PC-9 (cell line): ENCODE measurements at regions not wholly inside any gene's neighbourhood (a gene's known extent, or its start where the extent isn't known, plus 50 kb on each side); places are given as distances from the start of the nearest gene placed in this dataset.

ENCODE experiments used
- CTCF ChIP-seq: fragments of 200-600 bp; sonication (generic); conservative IDR thresholded peaks from 2 replicates; pipeline ENCODE4 v1.6.1; 2017; ENCODE audit warnings: mixed run types, antibody characterized with exemption, mild to moderate bottlenecking, moderate library complexity
- EZH2 ChIP-seq: fragments of 200-600 bp; sonication (generic); IDR thresholded peaks from 2 replicates; pipeline ENCODE4 v1.8.0; 2017; ENCODE audit warnings: antibody characterized with exemption, low read depth

GRCh38 chr4:22901631-22902030 lies 208.9 kb downstream of the GBA3 start:
- TF ChIP-seq CTCF (no peak), EZH2 (no peak)
